ENCODE measurements at regions not wholly inside any gene's neighbourhood (a gene's known extent, or its start where the extent isn't known, plus 50 kb on each side); places are given as distances from the start of the nearest gene placed in this dataset.

DNA sequence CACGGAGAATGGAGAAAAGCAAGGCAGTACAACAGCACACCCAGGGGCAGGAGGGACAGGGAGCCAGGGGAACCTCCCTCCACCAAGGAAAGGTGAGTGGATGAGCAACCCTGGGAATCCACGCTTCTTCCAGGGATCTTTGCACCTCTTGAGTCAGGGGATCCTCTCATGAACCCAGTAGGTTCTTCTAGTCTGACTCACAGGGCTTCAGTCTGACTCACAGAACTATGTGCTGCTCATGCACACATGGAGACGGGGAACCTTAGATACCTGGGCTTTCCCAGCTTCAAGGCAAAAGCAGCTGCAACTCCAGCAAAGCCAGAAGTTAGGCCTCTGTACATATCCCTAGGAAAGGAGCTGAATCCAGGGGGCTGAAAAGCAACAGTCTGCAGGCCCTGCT is 1021.4 kb upstream of the TENM4 start:
- Histone ChIP-seq H2AFZ (ENCODE audit: low read depth, low read length) (no peak overlapping the region), H3K27ac (ENCODE audit: insufficient read depth, low read depth, low read length) (no peak overlapping the region), H3K79me2 (ENCODE audit: control insufficient read depth, insufficient read depth, low read length) (no peaks in the 10 kb centered on the region), H3K27me3 (ENCODE audit: control insufficient read depth in 2 of 2, insufficient read depth in 2 of 2, low read length in 2 of 2) (no peaks in the 10 kb centered on the region), H3K9me3 (replicated peaks; ENCODE audit: control insufficient read depth, insufficient read depth, low read length) (no peaks in the 10 kb centered on the region), H3K4me1 (ENCODE audit: control insufficient read depth, extremely low read depth, insufficient read depth, low read length) (no peaks in the 10 kb centered on the region), H4K20me1 (replicated peaks; ENCODE audit: control insufficient read depth, extremely low read depth, insufficient read depth, low read length) (no peaks in the 10 kb centered on the region), H3K9me1 (replicated peaks; ENCODE audit: control insufficient read depth, extremely low read depth, insufficient read depth, low read length) (no peaks in the 10 kb centered on the region), H3K4me3 (replicated peaks in 1 of 3; ENCODE audit: insufficient read depth in 1 of 3, low read depth in 1 of 3, low read length in 3 of 3) (no peak overlapping the region), H3K9ac (replicated peaks; ENCODE audit: extremely low read depth, insufficient read depth, low read length) (no peak overlapping the region), H3K36me3 (ENCODE audit: control insufficient read depth in 2 of 2, extremely low read depth in 1 of 2, insufficient read depth in 2 of 2, low read length in 2 of 2) (no peaks in the 10 kb centered on the region), H3K4me2 (ENCODE audit: insufficient read depth, low read length) (no peak overlapping the region)
- dilution Hi-C loops (cut with MboI; ENCODE audit: extremely low pct_ligation_motif_present, low sequenced_read_pairs) (no loop called here), intact Hi-C loops (cut with micrococcal nuclease) (no loop called here)
- ChIA-PET CTCF (no interaction called here), POLR2A (interaction anchor here (0.6 kb wide), 1 partner anchor 470 kb away, joined by 4 read pairs; no protein-coding TSS in a partner anchor)
- no peak for DNase-seq (ENCODE audit: low read depth, low spot score)
- BruUV-seq (replicated peaks), result no TSS peak
- TF ChIP-seq MAX (IDR thresholded peaks at IDR 0.05; ENCODE audit: insufficient read depth, insufficient read length) (no peak), POLR2AphosphoS5 (IDR thresholded peaks at IDR 0.05; ENCODE audit: insufficient read depth, low read depth, low read length) (no peak), EZH2 (IDR thresholded peaks at IDR 0.05; ENCODE audit: borderline replicate concordance, low read depth, low read length, severe bottlenecking) (no peak), GATA2 (IDR thresholded peaks at IDR 0.05; ENCODE audit: insufficient read depth, insufficient read length, low read depth, low read length) (no peak), MYC (IDR thresholded peaks at IDR 0.05; ENCODE audit: low read depth, low read length) (no peak), POLR2A (IDR thresholded peaks at IDR 0.05; ENCODE audit: low read depth, low read length) (no peak), JUN (IDR thresholded peaks at IDR 0.05; ENCODE audit: borderline replicate concordance, insufficient read depth, insufficient read length, low read depth) (no peak), FOS (IDR thresholded peaks at IDR 0.05; ENCODE audit: borderline replicate concordance, insufficient read depth, low read length) (no peak)
- TF ChIP-seq, protein P1, sequence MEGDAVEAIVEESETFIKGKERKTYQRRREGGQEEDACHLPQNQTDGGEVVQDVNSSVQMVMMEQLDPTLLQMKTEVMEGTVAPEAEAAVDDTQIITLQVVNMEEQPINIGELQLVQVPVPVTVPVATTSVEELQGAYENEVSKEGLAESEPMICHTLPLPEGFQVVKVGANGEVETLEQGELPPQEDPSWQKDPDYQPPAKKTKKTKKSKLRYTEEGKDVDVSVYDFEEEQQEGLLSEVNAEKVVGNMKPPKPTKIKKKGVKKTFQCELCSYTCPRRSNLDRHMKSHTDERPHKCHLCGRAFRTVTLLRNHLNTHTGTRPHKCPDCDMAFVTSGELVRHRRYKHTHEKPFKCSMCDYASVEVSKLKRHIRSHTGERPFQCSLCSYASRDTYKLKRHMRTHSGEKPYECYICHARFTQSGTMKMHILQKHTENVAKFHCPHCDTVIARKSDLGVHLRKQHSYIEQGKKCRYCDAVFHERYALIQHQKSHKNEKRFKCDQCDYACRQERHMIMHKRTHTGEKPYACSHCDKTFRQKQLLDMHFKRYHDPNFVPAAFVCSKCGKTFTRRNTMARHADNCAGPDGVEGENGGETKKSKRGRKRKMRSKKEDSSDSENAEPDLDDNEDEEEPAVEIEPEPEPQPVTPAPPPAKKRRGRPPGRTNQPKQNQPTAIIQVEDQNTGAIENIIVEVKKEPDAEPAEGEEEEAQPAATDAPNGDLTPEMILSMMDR (IDR thresholded peaks at IDR 0.05; ENCODE audit: extremely low read depth in 1 of 2, insufficient read depth in 1 of 2, low read depth in 1 of 2, low read length in 2 of 2), result no peak
- FAIRE-seq, result no peak
